ENCODE measurements at regions not wholly inside any gene's neighbourhood (a gene's known extent, or its start where the extent isn't known, plus 50 kb on each side); places are given as distances from the start of the nearest gene placed in this dataset.

- Histone ChIP-seq H3K27me3 (ENCODE audit: control insufficient read depth in 2 of 2, insufficient read depth in 2 of 2, low read length in 2 of 2) (no peaks in the 10 kb centered on the region), H4K20me1 (ENCODE audit: insufficient read depth, low read length) (no peaks in the 10 kb centered on the region), H3K4me2 (replicated peaks; ENCODE audit: extremely low read depth, low read length, poor library complexity, severe bottlenecking) (no peak overlapping the region), H3K4me3 (replicated peaks in 1 of 3; ENCODE audit: low read depth in 2 of 3, low read length in 3 of 3) (no peak overlapping the region), H3K4me1 (ENCODE audit: control insufficient read depth in 1 of 2, insufficient read depth in 2 of 2, low read length in 2 of 2) (no peaks in the 10 kb centered on the region), H3K9me3 (replicated peaks in 1 of 2; ENCODE audit: control insufficient read depth in 1 of 2, insufficient read depth in 1 of 2, low read length in 2 of 2) (no peaks in the 10 kb centered on the region), H3K27ac (ENCODE audit: low read depth in 1 of 2, low read length in 2 of 2) (no peak overlapping the region), H3K36me3 (replicated peaks in 1 of 2; ENCODE audit: control insufficient read depth in 1 of 2, insufficient read depth in 2 of 2, low read length in 2 of 2) (no peaks in the 10 kb centered on the region), H2AFZ (ENCODE audit: insufficient read depth, low read depth, low read length, poor library complexity, severe bottlenecking) (no peak overlapping the region), H3K79me2 (ENCODE audit: insufficient read depth, low read length) (no peaks in the 10 kb centered on the region), H3K9ac (ENCODE audit: insufficient read depth, low read length, poor library complexity, severe bottlenecking) (no peak overlapping the region)
- no peaks in the 10 kb centered on the region for H3K36me3 Mint-ChIP-seq
- H3K4me1 Mint-ChIP-seq: no peaks in the 10 kb centered on the region
- H3K27me3 Mint-ChIP-seq (ENCODE audit: low read depth in 3 of 3): peaks cover 1 to 3% (median 2%) of the 10 kb centered on the region in 3 donors
- intact Hi-C loops (cut with micrococcal nuclease): no loop called here
- no peak overlapping the region for H3K4me3 Mint-ChIP-seq
- no peak for DNase-seq
- 82% methylated on average over 6 of the region's 14 CpGs for WGBS (ENCODE audit: insufficient coverage)
- no peak for TF ChIP-seq CTCF (IDR thresholded peaks at IDR 0.05)
- peaks cover 0 to 10% (median 10%) of the 10 kb centered on the region in 7 donors for H3K9me3 Mint-ChIP-seq
- H3K27ac Mint-ChIP-seq: no peak overlapping the region
Observed at GRCh38 chr16:13756411-13757140, 163.4 kb upstream of the ERCC4 start.

- H4K20me1 ChIP-seq (ENCODE audit: insufficient read depth, low read length): no peaks in the 10 kb centered on the region
- intact Hi-C loops (cut with micrococcal nuclease): no loop called here
- H3K36me3 ChIP-seq (replicated peaks in 1 of 2; ENCODE audit: control insufficient read depth in 1 of 2, insufficient read depth in 2 of 2, low read length in 2 of 2): no peaks in the 10 kb centered on the region
- H3K4me1 ChIP-seq (ENCODE audit: control insufficient read depth in 1 of 2, insufficient read depth in 2 of 2, low read length in 2 of 2): no peaks in the 10 kb centered on the region
- H3K27me3 Mint-ChIP-seq (ENCODE audit: low read depth in 3 of 3): peaks cover 0 to 1% (median 0%) of the 10 kb centered on the region in 3 donors
- 100% methylated on average over 1 of the region's 2 CpGs for WGBS (ENCODE audit: insufficient coverage)
- H3K79me2 ChIP-seq (ENCODE audit: insufficient read depth, low read length): no peaks in the 10 kb centered on the region
- no peak overlapping the region for H3K4me3 Mint-ChIP-seq
- H3K4me1 Mint-ChIP-seq: no peaks in the 10 kb centered on the region
- H3K9ac ChIP-seq (ENCODE audit: insufficient read depth, low read length, poor library complexity, severe bottlenecking): no peak overlapping the region
- H3K9me3 ChIP-seq (replicated peaks in 1 of 2; ENCODE audit: control insufficient read depth in 1 of 2, insufficient read depth in 1 of 2, low read length in 2 of 2): peaks cover 0 to 7% of the 10 kb centered on the region in 2 donors
- no peak for DNase-seq
- no peak overlapping the region for H3K4me2 ChIP-seq (replicated peaks; ENCODE audit: extremely low read depth, low read length, poor library complexity, severe bottlenecking)
- no peak overlapping the region for H3K27ac ChIP-seq (ENCODE audit: low read depth in 1 of 2, low read length in 2 of 2)
- H3K27me3 ChIP-seq (ENCODE audit: control insufficient read depth in 2 of 2, insufficient read depth in 2 of 2, low read length in 2 of 2): no peaks in the 10 kb centered on the region
- no peak overlapping the region for H3K4me3 ChIP-seq (replicated peaks in 1 of 3; ENCODE audit: low read depth in 2 of 3, low read length in 3 of 3)
- no peak overlapping the region for H3K27ac Mint-ChIP-seq
- no peak overlapping the region for H2AFZ ChIP-seq (ENCODE audit: insufficient read depth, low read depth, low read length, poor library complexity, severe bottlenecking)
- no peak for TF ChIP-seq CTCF (IDR thresholded peaks at IDR 0.05)
- peaks cover 4 to 12% (median 7%) of the 10 kb centered on the region in 7 donors for H3K9me3 Mint-ChIP-seq
- no peaks in the 10 kb centered on the region for H3K36me3 Mint-ChIP-seq
Observed at GRCh38 chr16:13766334-13766733, 153.6 kb upstream of the ERCC4 start.

Data from CD14-positive monocyte (primary cell).